IPS-NIHi7 (cell line): ENCODE measurements at regions not wholly inside any gene's neighbourhood (a gene's known extent, or its start where the extent isn't known, plus 50 kb on each side); places are given as distances from the start of the nearest gene placed in this dataset.
A peak's percentile ranks its signal among the peaks of the same experiment; 100 is the strongest.
"Not testable (repeated sequence)": the region's sequence is repeated elsewhere in the genome, so short reads cannot be mapped to it uniquely, and the experiment has no call there.

ENCODE experiments used
- DNase-seq: peaks from one replicate; pipeline ENCODE4 v3.0.0; 2012; ENCODE audit warnings: mixed read lengths; ENCODE audit errors: extremely low spot score

DNA sequence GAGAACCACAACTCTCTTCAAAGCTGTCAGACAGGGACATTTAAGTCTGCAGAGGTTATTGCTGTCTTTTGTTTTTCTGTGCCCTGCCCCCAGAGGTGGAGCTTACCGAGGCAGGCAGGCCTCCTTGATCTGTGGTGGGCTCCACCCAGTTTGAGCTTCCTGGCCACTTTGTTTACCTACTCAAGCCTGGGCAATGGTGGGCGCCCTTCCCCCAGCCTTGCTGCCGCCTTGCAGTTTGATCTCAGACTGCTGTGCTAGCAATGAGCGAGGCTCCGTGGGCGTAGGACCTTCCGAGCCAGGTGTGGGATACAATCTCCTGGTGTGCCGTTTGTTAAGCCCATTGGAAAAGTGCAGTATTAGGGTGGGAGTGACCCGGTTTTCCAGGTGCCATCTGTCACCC, 822.1 kb downstream of the KCNMA1 start:
- DNase-seq = not testable (repeated sequence)

DNA sequence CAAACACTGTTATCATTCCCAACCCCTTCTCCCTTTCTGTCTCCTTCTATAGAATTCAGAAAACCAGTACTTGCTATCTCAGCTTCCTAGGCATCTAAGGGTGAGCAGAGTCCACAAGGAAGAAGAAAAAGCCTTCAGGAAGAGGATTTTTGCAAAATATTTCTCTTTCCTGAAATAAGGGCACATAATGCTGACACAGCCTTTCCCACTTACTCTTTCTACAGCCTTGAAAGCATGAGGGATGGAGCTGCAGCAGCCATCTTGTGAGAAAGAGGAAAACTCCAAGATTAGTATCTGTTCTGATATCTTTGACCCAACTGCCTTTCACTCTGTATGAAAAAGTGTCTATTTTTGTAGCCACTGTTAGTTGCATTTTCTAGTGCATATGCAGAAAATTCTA, 826.2 kb downstream of the KCNMA1 start:
- DNase-seq = no peak

DNA sequence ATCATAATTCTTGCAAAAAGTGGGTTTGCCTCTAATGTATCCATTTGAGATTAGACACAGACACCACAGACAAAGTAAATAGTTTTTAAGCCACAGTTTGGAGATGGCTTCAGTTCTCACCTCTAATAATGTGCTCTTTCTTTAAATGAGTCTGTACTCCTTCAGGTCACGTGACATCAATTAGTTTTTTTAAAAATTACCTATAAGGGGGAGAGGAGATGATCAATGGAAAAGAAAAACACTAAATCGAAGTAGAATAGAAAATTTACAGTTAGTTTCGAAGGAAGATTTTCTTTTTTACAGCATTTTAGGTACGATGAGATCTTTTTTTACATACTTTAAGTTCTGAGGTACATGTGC, 849.2 kb downstream of the KCNMA1 start:
- no peak for DNase-seq

DNA sequence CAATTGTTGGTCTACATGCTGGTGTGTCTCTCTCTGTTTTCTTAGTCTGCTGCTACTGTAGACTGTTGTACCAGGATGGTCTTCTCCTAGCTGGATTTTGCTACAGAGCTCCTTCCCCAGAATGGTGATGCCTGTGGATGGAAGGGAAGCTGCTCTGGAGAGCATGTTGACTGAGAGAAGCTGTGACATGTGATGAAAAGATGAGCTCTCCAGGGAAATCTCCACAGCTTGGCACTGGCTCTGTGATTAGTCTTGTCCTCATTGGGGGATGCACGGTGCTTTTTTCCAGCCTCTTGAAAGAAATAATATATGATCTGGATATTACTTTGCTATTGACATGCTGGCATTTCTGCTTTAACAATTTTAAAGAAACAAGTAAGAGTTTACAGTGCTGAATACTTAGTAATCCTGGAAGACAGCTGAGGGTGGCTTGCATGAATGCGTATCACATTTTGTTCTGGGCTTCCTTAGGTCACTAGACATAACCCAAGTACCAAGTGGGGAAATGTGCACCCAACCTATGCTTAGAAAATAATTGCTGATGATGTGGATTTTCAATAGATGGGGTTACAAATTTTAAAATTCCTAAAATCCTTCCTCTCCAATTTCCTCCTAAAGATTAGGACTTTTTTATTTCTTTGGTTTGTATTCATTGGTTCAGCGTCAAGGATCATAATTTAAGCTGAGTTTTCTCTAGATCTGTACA, 849.7 kb downstream of the KCNMA1 start:
- no peak for DNase-seq

DNA sequence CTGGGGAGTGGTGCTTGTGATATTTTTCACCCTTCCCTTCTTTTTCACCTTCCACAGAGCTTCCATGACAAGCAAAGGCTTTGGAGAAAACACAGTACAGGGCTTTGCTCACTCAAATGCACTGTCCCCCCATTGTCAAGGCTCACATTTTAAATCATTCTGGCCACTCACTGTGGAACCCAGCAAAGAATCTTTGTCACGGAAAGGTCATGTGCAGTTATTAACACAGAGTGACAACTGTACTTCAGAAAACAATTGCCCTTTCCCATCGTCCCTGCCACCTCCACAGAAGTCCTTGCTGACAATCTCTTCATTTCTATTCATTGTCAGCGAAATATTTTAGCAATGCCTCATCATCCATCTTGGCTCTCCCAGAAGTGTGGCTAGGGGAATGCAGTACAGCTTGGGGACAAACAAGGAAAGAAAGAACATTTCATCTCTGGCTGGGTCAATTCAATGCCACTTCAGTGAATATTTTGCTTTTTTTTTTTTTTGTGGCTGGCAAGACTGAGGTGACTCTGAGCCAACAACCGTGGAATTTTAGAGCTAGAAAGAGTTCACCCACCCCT, 851.0 kb downstream of the KCNMA1 start:
- DNase-seq = no peak

DNA sequence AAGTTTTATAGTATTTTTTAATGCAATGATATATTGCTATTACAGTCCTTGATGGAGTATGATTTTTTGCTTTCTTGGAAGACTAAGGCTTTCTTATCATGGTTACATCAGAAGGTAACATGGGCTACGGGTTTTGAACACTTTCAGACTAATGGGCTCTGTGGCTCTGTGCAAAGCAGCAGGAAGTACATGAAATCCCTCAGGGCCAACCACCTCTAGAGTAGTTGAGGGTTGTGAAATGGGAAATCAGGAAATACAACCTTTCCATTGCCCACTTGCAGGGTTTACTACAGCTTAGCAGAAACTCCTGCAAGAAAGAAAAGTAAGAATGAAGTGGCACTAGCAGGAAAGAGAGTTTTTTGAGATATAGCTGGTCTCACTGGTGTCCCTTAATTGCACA, 853.5 kb downstream of the KCNMA1 start:
- DNase-seq = no peak

DNA sequence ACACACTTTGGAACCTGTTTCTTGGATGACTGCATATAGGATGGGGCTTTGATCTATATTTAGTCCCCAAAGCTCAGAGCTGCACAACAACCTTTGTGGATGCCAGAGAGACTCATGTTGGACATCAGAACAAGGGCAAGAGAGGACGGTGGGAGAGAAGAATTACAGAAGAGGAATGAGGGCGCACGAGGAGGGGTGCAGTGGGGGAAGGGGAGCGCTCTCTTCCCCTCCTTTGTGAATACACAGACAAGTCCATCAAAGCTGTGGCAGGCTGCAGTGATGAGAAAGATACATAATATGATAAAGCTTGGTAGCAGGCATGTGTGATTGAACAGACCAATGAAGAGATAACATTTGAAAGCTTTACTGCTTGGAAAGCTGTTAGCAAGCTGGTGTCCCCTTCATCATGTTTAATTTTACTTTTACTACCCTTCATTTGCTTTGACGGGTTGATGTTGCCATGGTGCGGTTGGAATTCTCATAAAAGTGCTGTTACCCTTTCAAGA, 857.8 kb downstream of the KCNMA1 start:
- DNase-seq = no peak

DNA sequence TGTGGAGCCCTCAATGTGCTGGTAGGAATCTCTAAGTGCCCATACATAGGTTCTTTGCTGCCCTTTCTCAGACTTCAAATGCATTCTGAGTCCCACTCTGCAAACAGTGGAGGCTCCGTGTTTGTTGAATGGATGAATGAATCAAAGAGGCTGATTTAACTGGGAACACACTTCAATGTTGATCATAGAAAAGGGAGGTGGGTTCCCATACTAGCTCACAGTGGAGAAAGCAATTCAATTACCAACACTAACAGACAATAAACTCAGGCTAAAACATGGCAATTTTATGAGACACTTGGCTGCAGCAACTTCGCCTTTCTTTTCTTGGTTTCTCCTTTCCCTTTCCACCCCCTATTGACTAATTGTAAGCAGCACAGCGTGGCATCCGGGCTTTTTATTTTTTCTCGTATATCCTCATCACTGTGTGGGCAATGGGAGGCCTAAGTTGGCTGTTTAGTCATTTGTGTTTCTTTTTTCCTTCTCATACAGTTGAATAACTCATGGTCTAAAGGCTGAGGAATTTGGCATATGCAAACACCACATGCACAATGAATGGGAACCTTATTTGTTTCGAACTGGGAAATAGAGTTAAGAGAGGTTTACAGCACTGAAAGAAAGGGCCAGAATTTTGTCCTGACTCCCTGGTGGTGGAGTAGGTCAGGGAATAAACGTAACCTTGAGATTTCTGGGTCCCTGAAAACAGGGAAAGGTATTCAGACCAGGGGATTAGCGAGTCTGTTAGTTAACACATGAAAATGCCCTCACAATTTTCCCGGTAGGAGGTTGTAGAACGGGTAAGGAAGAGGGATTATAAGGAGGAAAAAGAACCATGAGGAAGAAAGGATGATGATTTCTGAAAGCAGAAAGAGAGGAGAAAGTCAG, 858.5 kb downstream of the KCNMA1 start:
- DNase-seq = peak; percentile 41

DNA sequence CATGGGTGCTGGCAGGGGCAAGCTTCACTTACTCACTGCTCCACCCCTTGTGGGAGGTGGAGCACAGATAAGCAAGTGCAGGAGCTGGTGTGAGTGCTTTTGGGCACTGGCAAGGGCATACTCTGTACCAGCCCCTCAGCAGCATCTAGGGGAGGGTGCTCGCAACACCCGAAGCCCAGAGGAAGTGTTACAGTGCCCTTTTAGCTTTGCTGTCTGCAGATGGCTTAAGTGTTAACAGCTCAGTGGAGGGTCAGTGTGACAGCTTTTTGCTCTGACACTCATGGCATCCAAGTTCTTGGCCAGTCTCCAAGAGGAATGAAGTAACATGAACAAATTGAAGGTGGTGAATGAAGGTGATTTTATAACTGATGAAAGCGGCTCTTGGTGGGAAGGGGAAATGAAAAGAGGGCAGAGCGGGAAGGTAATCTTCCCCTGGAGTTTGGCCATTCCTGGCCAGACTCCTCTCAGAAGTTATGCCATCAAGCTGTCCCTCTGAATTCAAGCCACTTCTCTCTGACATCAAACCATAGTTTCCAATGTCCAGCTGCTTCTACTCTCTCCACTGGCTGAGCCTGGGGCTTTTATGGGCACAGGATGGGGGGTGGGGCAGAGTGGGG, 862.5 kb downstream of the KCNMA1 start:
- no peak for DNase-seq

DNA sequence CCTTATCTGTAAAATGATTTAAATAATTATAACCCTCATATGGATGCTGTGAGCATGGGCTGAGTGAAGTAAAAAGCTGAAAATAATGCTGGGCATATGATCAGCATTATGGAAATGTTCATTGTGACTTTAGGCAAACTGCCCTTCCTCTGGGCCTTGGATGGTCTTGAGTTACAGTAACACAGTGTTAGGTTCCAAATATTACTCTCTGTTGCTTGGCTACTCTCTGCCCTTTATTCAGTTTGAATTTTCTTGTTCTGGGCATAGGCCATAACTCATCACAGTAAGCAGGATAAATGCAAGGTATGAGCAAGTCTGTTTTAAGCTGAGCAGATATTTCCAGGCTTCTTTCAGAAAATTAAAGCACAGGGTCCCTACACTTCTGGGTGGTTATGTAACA, 868.0 kb downstream of the KCNMA1 start:
- no peak for DNase-seq

DNA sequence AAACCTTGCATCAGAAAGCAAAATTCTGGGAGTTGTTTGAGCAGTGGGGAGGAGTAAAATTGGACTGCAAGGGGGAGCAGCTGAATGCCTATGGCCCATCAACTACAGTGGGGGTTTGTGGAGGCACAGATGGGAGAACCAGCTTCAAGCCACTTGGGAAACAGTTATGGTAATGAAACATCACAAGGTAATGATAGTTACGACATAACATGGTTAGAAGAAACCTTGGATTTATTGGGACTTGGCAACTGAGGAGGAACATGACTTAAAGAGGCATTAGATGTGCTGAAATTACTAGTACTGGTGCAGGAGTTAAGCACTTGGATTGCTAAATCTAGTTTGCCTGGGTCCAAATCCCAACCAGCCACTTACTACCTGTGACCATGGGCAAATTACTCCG, 868.4 kb downstream of the KCNMA1 start:
- no peak for DNase-seq

DNA sequence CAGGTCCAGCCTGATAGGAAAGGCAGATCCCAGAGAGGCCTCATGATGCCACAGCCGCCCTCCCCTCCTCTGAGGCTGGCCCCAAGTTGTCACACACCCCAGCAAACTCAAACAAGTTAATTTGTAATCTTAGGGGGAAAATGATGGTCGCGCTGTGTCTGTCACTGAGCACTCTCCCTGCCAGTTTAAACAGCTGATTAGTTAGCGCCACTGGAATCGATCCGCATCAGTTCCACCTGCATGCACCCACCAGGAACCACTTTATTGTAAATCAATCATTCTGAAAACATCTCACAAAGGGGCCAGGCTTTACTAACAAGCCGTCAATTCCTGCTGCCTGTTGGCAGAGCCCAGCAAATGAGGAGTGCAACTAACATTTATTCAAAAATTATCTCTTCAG, 870.9 kb downstream of the KCNMA1 start:
- no peak for DNase-seq

DNA sequence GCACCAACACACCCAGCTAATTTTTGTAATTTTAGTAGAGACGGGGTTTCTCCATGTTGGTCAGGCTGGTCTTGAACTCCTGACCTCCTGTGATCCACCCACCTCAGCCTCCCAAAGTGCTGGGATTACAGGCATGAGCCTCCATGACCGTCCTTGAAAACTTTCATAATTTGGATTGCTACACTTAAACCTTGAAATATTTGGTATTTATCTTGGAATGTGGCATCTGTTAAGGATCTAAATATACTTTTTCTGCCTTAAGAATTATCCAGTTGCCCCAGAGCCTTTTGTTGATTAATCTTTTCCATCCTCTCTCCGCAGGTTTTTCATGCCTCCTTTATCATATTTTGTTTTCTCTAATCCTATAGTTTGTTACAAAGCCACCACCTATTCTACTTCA, 872.7 kb downstream of the KCNMA1 start:
- DNase-seq = not testable (repeated sequence)

DNA sequence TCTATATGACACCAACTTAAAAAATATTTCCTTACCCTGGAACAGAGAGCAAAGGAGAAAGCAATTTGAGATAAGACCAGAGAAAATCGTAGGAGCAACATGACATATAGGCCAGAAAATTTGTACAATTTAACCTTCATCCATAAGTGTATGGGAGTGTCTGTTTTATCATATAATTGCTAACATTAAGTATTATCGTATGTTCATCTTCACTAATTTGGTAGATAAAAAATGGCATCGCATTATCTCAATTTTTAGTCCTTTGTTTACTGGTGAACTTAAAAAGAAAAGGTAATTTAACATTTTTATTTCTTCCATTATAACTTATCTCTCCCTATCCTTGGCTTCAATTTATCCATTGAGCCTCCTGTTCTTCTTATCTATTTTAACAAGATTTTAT, 873.4 kb downstream of the KCNMA1 start:
- no peak for DNase-seq

DNA sequence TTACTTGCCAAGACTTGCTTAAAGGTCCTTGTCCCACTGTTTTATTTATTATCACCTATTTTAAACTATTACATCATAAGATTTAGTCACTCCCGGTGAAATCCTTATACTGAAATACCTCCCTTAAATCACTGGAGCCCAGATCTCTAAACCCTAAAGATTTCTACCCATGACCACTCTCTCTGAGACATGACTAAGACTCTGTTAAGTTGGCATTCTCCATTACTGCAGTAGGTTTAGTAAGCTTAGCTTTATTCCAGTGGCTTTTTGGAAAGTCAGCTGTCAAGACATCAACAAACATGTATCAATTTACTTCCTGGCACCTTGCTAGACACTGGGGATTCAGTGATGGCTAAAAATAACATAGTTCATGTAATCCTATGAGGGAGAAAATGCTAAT, 874.2 kb downstream of the KCNMA1 start:
- no peak for DNase-seq

DNA sequence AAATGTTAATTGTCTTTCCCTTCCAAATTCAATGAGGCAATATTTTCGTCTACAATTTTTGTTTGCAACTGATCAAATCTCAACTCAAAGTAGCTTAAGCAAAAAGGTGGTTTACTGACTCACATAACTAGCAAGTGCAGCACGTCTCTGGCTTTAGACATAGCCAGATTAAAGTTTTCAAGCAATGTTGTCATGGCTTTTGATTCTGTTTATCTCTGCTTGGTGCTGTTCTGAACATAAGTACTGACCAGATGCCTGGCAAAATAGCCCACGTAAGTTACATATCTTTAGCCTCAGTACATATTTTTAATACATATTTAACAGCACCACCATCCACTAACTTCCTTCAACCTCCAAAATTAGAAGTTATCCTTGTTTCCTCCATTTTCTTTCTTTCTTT, 877.9 kb downstream of the KCNMA1 start:
- DNase-seq = no peak

DNA sequence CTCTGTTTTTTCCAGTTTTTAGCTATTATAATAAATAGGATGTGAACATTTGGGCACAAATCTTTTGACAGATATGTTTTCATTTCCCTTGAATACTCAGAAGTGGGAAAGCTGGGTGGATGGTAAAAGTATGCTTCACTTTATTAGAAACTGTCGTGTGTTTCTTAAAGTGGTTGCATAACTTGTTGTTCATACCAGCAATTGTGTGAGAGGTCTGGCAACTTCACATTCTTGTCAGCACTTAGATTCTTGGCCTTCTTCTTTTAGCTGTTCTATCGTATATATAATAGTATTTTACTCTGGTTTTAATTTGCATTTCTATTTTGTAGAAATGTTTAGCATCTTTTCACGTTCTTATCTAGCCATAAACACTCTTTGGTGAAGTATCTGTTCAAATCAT, 894.4 kb downstream of the KCNMA1 start:
- DNase-seq = no peak

DNA sequence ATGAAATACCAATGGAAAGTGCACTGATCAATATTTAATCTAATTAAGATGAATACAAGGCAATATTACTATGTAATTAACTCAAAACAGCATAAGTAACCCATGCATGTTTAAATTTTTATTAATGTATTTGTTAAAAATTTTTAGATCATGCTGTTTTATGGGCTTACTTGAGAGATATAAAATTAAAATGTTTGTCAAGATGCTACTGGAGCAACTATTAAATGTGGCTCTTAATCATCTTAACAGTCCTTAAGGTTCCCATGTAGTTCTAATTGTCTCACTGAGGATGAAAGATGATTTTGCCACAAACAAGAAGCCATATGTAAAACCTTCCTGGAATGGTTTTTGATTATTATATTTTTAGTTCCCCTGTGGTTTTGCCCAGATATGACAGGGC, 897.1 kb downstream of the KCNMA1 start:
- no peak for DNase-seq

DNA sequence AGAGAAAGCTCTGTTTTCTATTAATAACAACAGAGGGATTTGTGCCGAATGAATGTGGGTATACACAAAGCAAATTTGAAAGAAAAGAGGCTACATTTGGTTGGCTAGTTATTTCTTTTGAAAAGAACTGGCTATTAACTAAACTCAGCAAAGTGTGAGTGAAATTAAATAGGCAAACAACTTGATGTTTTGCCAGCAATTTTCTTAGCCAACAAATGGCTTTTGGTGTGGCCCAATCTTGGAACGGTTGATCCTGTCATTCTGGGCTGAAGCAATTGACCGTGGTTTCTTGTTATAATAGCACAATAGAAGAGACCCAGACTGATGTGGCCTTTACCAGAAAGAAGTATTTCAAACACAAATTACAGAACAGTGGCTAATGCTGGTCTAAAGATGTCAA, 898.6 kb downstream of the KCNMA1 start:
- no peak for DNase-seq

DNA sequence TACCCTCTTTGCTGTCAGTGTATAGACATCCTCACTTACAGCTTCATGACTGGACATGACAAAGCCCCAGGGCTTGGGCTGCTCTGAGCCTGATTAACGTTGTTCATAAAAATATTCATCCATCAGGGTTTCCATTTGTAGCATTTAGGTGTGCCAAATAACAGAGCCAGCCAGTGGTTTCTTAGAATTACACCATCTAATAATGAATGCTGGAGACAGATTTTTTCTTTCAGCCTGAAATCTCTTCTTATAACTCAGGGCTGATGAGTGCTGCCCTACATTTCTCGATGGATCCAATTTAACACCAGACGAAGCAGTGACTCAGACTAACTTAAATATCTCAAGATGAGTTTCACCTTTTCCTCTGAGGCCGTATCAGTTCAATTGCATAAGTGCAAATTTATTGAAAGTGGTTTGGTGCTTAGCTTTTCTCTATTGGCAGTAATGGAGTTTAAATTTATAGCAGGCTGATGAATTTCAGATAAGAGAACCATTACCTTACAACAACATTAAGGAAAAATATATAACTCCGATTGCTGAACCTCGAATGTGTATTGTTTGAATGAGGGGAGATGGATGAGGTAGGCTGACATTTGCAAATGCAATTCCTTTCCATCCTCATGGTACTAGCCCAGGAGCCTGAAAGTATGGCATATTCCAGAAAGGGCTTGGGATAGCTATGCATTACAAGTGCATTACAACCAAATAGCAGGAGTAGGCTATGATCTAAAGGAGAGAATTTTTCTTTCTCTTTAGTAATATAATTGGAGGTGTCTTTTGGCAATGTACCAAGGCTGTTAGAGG, 900.6 kb downstream of the KCNMA1 start:
- DNase-seq = no peak

DNA sequence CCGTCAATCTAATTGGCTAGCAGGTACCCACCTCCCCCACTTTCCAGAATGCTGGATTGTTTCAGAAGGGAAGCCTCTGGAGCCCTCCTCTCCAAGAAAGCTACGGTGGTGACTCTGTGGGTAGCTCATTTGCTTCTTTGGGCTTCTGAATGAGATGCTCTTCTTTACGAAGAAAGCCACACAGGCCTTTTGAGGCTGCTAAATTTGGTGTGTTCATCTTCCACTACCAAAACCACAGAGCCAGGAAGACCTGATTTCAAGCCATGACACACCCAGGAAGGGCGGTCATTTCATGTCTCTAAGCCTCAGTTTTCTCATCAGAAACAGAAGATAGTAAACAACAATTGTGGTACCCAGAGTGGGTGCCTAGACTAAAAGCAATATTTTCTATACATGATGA, 901.2 kb downstream of the KCNMA1 start:
- no peak for DNase-seq

DNA sequence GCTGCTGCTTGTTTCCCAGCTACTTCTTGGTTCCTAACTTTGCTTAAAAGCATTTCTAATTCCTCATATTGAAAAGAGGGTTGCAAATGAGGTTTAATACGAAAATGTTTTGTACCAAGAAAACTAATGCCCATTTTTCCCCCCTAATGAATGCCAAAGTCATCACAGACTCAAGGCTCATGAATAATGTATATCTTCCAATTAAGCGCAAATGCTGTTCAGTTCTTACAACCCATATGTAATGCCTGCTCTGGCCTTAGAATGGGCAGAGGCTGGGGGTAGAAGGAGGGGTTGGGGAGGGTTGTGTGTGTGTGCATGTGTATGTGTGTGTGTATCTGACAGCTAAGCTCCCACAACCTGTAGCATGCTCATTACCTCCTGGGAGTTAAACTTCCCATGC, 901.7 kb downstream of the KCNMA1 start:
- no peak for DNase-seq
